UCSD-AML1 (cell line): ENCODE measurements at regions not wholly inside any gene's neighbourhood (a gene's known extent, or its start where the extent isn't known, plus 50 kb on each side); places are given as distances from the start of the nearest gene placed in this dataset.
"Not testable (repeated sequence)": the region's sequence is repeated elsewhere in the genome, so short reads cannot be mapped to it uniquely, and the experiment has no call there.

Experiments
- DNase-seq: peaks from one replicate; lab custom pipeline; 2025; ENCODE audit not compliant: unreplicated experiment; lab: John Stamatoyannopoulos, UW

- peak; percentile 58 for DNase-seq
Measured at GRCh38 chr1:30085811-30086770, 637.3 kb downstream of the MATN1 start.

- no peak for DNase-seq
Measured at GRCh38 chr1:30084909-30085571, 638.3 kb downstream of the MATN1 start.

- peak; percentile 23 for DNase-seq
Measured at GRCh38 chr1:30083800-30084464, 639.5 kb downstream of the MATN1 start.

GRCh38 chr1:30081379-30082102 lies 641.8 kb downstream of the MATN1 start:
- DNase-seq, result no peak

GRCh38 chr1:30075916-30076315 lies 647.5 kb downstream of the MATN1 start:
- not testable (repeated sequence) for DNase-seq

- no peak for DNase-seq
Measured at GRCh38 chr1:30068787-30069472, 654.5 kb downstream of the MATN1 start.

GRCh38 chr1:30064547-30064946 lies 658.8 kb downstream of the MATN1 start:
- DNase-seq, result no peak

GRCh38 chr1:30063621-30064280 lies 659.6 kb downstream of the MATN1 start:
- DNase-seq, result no peak

- DNase-seq, result no peak
Measured at GRCh38 chr1:30061292-30062220, 661.8 kb downstream of the MATN1 start.

- no peak for DNase-seq
Measured at GRCh38 chr1:30060738-30061137, 662.6 kb downstream of the MATN1 start.

- DNase-seq, result no peak
Measured at GRCh38 chr1:30058970-30059369, 664.4 kb downstream of the MATN1 start.

- DNase-seq, result no peak
Measured at GRCh38 chr1:30054126-30054525, 669.3 kb downstream of the MATN1 start.

GRCh38 chr1:30052178-30052577 lies 671.2 kb downstream of the MATN1 start:
- DNase-seq, result no peak

- no peak for DNase-seq
Measured at GRCh38 chr1:30051777-30052176, 671.6 kb downstream of the MATN1 start.

- DNase-seq, result no peak
Measured at GRCh38 chr1:30049748-30050296, 673.6 kb downstream of the MATN1 start.

- DNase-seq, result no peak
Measured at GRCh38 chr1:30048905-30049304, 674.5 kb downstream of the MATN1 start.

GRCh38 chr1:30047576-30047975 lies 675.8 kb downstream of the MATN1 start:
- DNase-seq, result no peak

- no peak for DNase-seq
Measured at GRCh38 chr1:30046751-30047150, 676.6 kb downstream of the MATN1 start.
